ENCODE measurements at regions not wholly inside any gene's neighbourhood (a gene's known extent, or its start where the extent isn't known, plus 50 kb on each side); places are given as distances from the start of the nearest gene placed in this dataset.

GRCh38 chr11:119934866-119935265, 203.0 kb downstream of the TRIM29 start:
- no peak for DNase-seq

- DNase-seq: no peak
These were observed 203.6 kb downstream of the TRIM29 start for GRCh38 chr11:119934267-119934666.

GRCh38 chr11:119933584-119933983, 204.3 kb downstream of the TRIM29 start:
- no peak for DNase-seq

GRCh38 chr11:119932828-119933562, 204.0 kb upstream of the NECTIN1 start:
- DNase-seq: no peak

- DNase-seq: no peak
These were observed 199.0 kb upstream of the NECTIN1 start for GRCh38 chr11:119928047-119928446.

- no peak for DNase-seq
These were observed 195.0 kb upstream of the NECTIN1 start for GRCh38 chr11:119924017-119924416.

- DNase-seq: no peak
These were observed 192.6 kb upstream of the NECTIN1 start for GRCh38 chr11:119921571-119921970.

GRCh38 chr11:119920666-119921387, 191.8 kb upstream of the NECTIN1 start:
- DNase-seq: no peak

GRCh38 chr11:119919656-119920055, 190.7 kb upstream of the NECTIN1 start:
- DNase-seq: no peak

- DNase-seq: no peak
These were observed 189.3 kb upstream of the NECTIN1 start for GRCh38 chr11:119918347-119918746.

GRCh38 chr11:119916568-119916967, 187.6 kb upstream of the NECTIN1 start:
- no peak for DNase-seq

GRCh38 chr11:119912229-119912628, 183.2 kb upstream of the NECTIN1 start:
- no peak for DNase-seq

- DNase-seq: no peak
These were observed 181.7 kb upstream of the NECTIN1 start for GRCh38 chr11:119910650-119911049.

- DNase-seq: no peak
These were observed 181.1 kb upstream of the NECTIN1 start for GRCh38 chr11:119910051-119910450.

GRCh38 chr11:119909495-119909894, 180.5 kb upstream of the NECTIN1 start:
- no peak for DNase-seq

GRCh38 chr11:119909077-119909476, 180.1 kb upstream of the NECTIN1 start:
- no peak for DNase-seq

GRCh38 chr11:119908573-119908904, 179.5 kb upstream of the NECTIN1 start:
- DNase-seq: no peak

- DNase-seq: peak; percentile 33 to 49
These were observed 179.0 kb upstream of the NECTIN1 start for GRCh38 chr11:119907878-119908572.

- DNase-seq: peak; percentile 39 to 78
These were observed 178.3 kb upstream of the NECTIN1 start for GRCh38 chr11:119907122-119907851.

GRCh38 chr11:119906376-119906775, 177.4 kb upstream of the NECTIN1 start:
- DNase-seq: no peak

GRCh38 chr11:119905162-119905561, 176.2 kb upstream of the NECTIN1 start:
- no peak for DNase-seq

GRCh38 chr11:119904531-119905035, 175.6 kb upstream of the NECTIN1 start:
- DNase-seq: no peak

GRCh38 chr11:119903821-119904220, 174.8 kb upstream of the NECTIN1 start:
- no peak for DNase-seq
